DND-41 (cell line): ENCODE measurements at regions not wholly inside any gene's neighbourhood (a gene's known extent, or its start where the extent isn't known, plus 50 kb on each side); places are given as distances from the start of the nearest gene placed in this dataset.

Experiments
- ATAC-seq: fragments of 200-7000 bp; cut with Tn5 transposase; 3 replicates; pipeline ENCODE4 v1.9.1; 2021; ENCODE audit warnings: low read depth; ENCODE audit not compliant: insufficient read depth
- DNase-seq: peaks from one replicate; pipeline ENCODE4 v3.0.0-alpha.2; 2020
- H2AFZ ChIP-seq: 2 replicates; pipeline ENCODE4 v1.6.0; 2012; ENCODE audit warnings: low read depth, low read length
- H3K27ac ChIP-seq: 2 replicates; pipeline ENCODE4 v1.5.1; 2012; ENCODE audit warnings: low read length, inconsistent platforms
- H3K27me3 ChIP-seq: fragments of 200-600 bp; sonication (generic); 2 replicates; pipeline ENCODE4 v1.6.0; 2012; ENCODE audit warnings: low read length, mild to moderate bottlenecking, inconsistent platforms; ENCODE audit not compliant: insufficient read depth, poor library complexity
- H3K36me3 ChIP-seq: 2 replicates; pipeline ENCODE4 v1.5.1; 2012; ENCODE audit warnings: low read length, inconsistent platforms; ENCODE audit not compliant: insufficient read depth
- H3K4me1 ChIP-seq: 2 replicates; pipeline ENCODE4 v1.5.1; 2012; ENCODE audit warnings: mild to moderate bottlenecking, low read length; ENCODE audit not compliant: insufficient read depth
- H3K4me2 ChIP-seq: 2 replicates; pipeline ENCODE4 v1.6.0; 2012; ENCODE audit warnings: mild to moderate bottlenecking, moderate library complexity, low read length, inconsistent platforms; ENCODE audit not compliant: insufficient read depth
- H3K4me3 ChIP-seq, 2 experiments: fragments of 200-600 bp in 1 of 2; shearing (Covaris generic) in 1 of 2; 2 replicates each; pipeline ENCODE4 v1.5.1; 2012 to 2016; ENCODE audit warnings: inconsistent platforms in 2 of 2, low read length in 2 of 2, mild to moderate bottlenecking in 2 of 2, low read depth in 1 of 2, moderate library complexity in 1 of 2
- H3K79me2 ChIP-seq: 2 replicates; pipeline ENCODE4 v1.6.0; 2012; ENCODE audit warnings: low read length, inconsistent platforms; ENCODE audit not compliant: insufficient read depth
- H3K9ac ChIP-seq: 2 replicates; pipeline ENCODE4 v1.6.0; 2012; ENCODE audit warnings: low read depth, mild to moderate bottlenecking, inconsistent platforms, low read length, moderate library complexity
- H3K9me3 ChIP-seq: 2 replicates; pipeline ENCODE4 v1.5.1; 2012; ENCODE audit warnings: low read length, moderate library complexity, mild to moderate bottlenecking, inconsistent platforms; ENCODE audit not compliant: insufficient read depth, severe bottlenecking
- H4K20me1 ChIP-seq: 2 replicates; pipeline ENCODE4 v1.6.0; 2012; ENCODE audit warnings: low read length; ENCODE audit not compliant: insufficient read depth
- CTCF ChIP-seq: IDR thresholded peaks from 2 replicates; pipeline ENCODE4 v1.5.1; 2012; ENCODE audit warnings: borderline replicate concordance, low read length, moderate library complexity, mild to moderate bottlenecking; ENCODE audit not compliant: poor library complexity, severe bottlenecking; ENCODE audit errors: extremely low read depth
- EZH2 ChIP-seq: IDR thresholded peaks from 3 replicates; pipeline ENCODE4 v1.6.1; 2012; ENCODE audit warnings: borderline replicate concordance, low read depth, mild to moderate bottlenecking, moderate library complexity, low read length, inconsistent platforms; ENCODE audit not compliant: severe bottlenecking

- no peak for DNase-seq
- Histone ChIP-seq H3K27me3 (no peaks in the 10 kb centered on the region), H3K9ac (no peak overlapping the region), H4K20me1 (no peaks in the 10 kb centered on the region), H3K4me1 (no peaks in the 10 kb centered on the region), H2AFZ (no peak overlapping the region), H3K36me3 (no peaks in the 10 kb centered on the region), H3K27ac (no peak overlapping the region), H3K9me3 (no peaks in the 10 kb centered on the region), H3K79me2 (no peaks in the 10 kb centered on the region), H3K4me2 (no peak overlapping the region), H3K4me3 (no peak overlapping the region)
- TF ChIP-seq CTCF (no peak), EZH2 (no peak)
- ATAC-seq: no peak
Observed at GRCh38 chr9:80560976-80561375, 989.2 kb downstream of the TLE4 start.

GRCh38 chr9:80557256-80557655 lies 985.5 kb downstream of the TLE4 start:
- no peaks in the 10 kb centered on the region for H3K27me3 ChIP-seq
- no peak overlapping the region for H2AFZ ChIP-seq
- H3K9ac ChIP-seq: no peak overlapping the region
- no peaks in the 10 kb centered on the region for H3K36me3 ChIP-seq
- no peak overlapping the region for H3K27ac ChIP-seq
- DNase-seq: no peak
- H3K79me2 ChIP-seq: no peaks in the 10 kb centered on the region
- H3K9me3 ChIP-seq: no peaks in the 10 kb centered on the region
- ATAC-seq: no peak
- no peak for TF ChIP-seq CTCF
- TF ChIP-seq EZH2: no peak
- no peak overlapping the region for H3K4me3 ChIP-seq
- H3K4me1 ChIP-seq: no peaks in the 10 kb centered on the region
- H4K20me1 ChIP-seq: no peaks in the 10 kb centered on the region
- H3K4me2 ChIP-seq: no peak overlapping the region

- DNase-seq: no peak
- H3K9ac ChIP-seq: no peak overlapping the region
Observed at GRCh38 chr9:80556631-80557030, 984.9 kb downstream of the TLE4 start.

More at GRCh38 chr9:80556631-80557030, 984.9 kb downstream of the TLE4 start:
- no peaks in the 10 kb centered on the region for H3K9me3 ChIP-seq
- ATAC-seq: no peak
- H3K4me1 ChIP-seq: no peaks in the 10 kb centered on the region
- no peak overlapping the region for H3K4me3 ChIP-seq
- H4K20me1 ChIP-seq: no peaks in the 10 kb centered on the region
- H3K27ac ChIP-seq: no peak overlapping the region
- no peak for TF ChIP-seq CTCF
- TF ChIP-seq EZH2: no peak
- no peak overlapping the region for H3K4me2 ChIP-seq
- no peaks in the 10 kb centered on the region for H3K79me2 ChIP-seq
- H2AFZ ChIP-seq: no peak overlapping the region
- H3K36me3 ChIP-seq: no peaks in the 10 kb centered on the region
- H3K27me3 ChIP-seq: no peaks in the 10 kb centered on the region
